NT2/D1 (cell line): ENCODE measurements at regions not wholly inside any gene's neighbourhood (a gene's known extent, or its start where the extent isn't known, plus 50 kb on each side); places are given as distances from the start of the nearest gene placed in this dataset.
"Not testable (repeated sequence)": the region's sequence is repeated elsewhere in the genome, so short reads cannot be mapped to it uniquely, and the experiment has no call there.

Experiments
- DNase-seq: peaks from one replicate; pipeline ENCODE4 v3.0.0-alpha.2; 2011; ENCODE audit warnings: low read depth, low spot score
- H3K27me3 ChIP-seq: 2 replicates; pipeline ENCODE4 v1.6.0; 2011; ENCODE audit warnings: mild to moderate bottlenecking; ENCODE audit not compliant: insufficient read length, insufficient read depth
- H3K36me3 ChIP-seq: 2 replicates; pipeline ENCODE4 v1.6.1; 2011; ENCODE audit warnings: mild to moderate bottlenecking, low read length, mixed read lengths; ENCODE audit not compliant: insufficient read depth, insufficient read length
- H3K4me1 ChIP-seq: 2 replicates; pipeline ENCODE4 v1.5.1; 2011; ENCODE audit not compliant: insufficient read depth, insufficient read length
- H3K4me3 ChIP-seq: 2 replicates; pipeline ENCODE4 v1.5.1; 2011; ENCODE audit warnings: low read depth; ENCODE audit not compliant: insufficient read length
- H3K9ac ChIP-seq: 2 replicates; pipeline ENCODE4 v1.6.0; 2011; ENCODE audit warnings: low read depth; ENCODE audit not compliant: insufficient read length
- H3K9me3 ChIP-seq: 2 replicates; pipeline ENCODE4 v1.5.1; 2011; ENCODE audit warnings: mild to moderate bottlenecking, low read length; ENCODE audit not compliant: insufficient read depth
- SUZ12 ChIP-seq: IDR thresholded peaks from 2 replicates; pipeline ENCODE4 v1.6.1; 2011; ENCODE audit not compliant: insufficient read length, insufficient read depth; ENCODE audit errors: extremely low read depth
- YY1 ChIP-seq: IDR thresholded peaks from 2 replicates; pipeline ENCODE4 v1.6.1; 2011; ENCODE audit not compliant: insufficient read length, insufficient read depth
- ZNF274 ChIP-seq: IDR thresholded peaks from 2 replicates; pipeline ENCODE4 v1.6.1; 2011; ENCODE audit warnings: mild to moderate bottlenecking, low read depth, low read length

DNA sequence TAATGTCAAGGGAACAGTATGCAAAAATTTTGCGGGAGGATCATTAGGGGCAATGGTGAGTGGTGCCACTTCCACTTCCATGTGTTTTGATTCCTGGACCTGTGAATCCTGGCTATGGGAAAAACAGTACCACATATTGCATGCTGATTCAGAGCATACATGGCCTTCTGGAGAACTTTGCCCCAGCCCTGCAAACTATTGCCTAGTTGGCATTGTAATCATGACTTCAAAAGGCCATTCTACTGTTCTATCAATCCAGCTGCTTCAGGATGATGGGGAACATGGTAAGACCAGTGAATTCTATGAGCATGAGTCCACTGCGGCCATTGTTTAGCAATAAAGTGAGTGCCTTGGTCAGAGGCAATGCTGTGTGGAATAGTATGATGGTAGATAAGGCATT is 75.3 kb upstream of the ZC3H15 start:
- H3K4me3 ChIP-seq, result no peak overlapping the region
- no peaks in the 10 kb centered on the region for H3K9me3 ChIP-seq
- no peaks in the 10 kb centered on the region for H3K27me3 ChIP-seq
- TF ChIP-seq SUZ12 (no peak), ZNF274 (no peak), YY1 (no peak)
- DNase-seq, result no peak
- no peak overlapping the region for H3K9ac ChIP-seq
- no peaks in the 10 kb centered on the region for H3K36me3 ChIP-seq
- H3K4me1 ChIP-seq, result no peaks in the 10 kb centered on the region

DNA sequence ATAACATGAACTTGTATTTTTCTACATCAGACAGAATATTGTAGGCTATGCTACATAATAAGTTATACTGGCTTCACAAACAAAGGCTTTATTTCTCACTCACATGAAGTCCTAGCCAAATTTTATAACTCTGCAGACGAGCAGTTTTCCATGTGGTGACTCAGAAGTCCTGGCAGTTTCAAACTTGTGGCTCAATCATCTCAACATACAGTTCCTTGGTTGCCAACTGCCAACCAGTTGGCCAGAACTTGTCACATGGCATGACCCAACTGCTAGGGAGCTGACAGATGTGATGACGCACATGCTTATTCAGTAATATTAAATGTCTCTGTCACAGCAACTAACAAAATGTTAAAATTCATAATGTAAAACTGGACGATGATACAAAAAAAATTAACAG is 63.8 kb upstream of the ZC3H15 start:
- Histone ChIP-seq H3K9ac (no peak overlapping the region), H3K27me3 (no peaks in the 10 kb centered on the region), H3K36me3 (no peaks in the 10 kb centered on the region), H3K9me3 (no peaks in the 10 kb centered on the region), H3K4me1 (no peaks in the 10 kb centered on the region), H3K4me3 (no peak overlapping the region)
- no peak for DNase-seq
- TF ChIP-seq ZNF274, result no peak
- TF ChIP-seq YY1, result no peak
- no peak for TF ChIP-seq SUZ12

DNA sequence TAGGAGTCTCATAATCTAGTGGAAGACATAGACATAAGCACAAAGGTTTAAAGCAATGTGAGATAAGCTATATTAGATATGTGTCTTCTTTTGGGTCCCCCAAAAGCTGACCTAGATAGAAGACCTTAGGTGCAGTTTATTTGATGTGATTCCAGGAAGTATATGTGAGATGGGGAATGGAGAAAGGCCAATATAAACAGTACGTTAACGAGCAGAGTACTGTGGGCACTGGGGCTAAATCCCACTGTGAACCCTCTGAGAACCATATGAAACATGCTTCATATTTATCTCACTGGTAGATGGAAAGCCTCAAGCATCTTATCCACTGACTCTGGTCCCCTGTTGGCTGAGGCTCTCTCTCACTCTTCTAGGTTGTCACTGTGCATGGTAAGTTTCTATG is 62.6 kb upstream of the ZC3H15 start:
- H3K4me1 ChIP-seq, result no peaks in the 10 kb centered on the region
- H3K9ac ChIP-seq, result no peak overlapping the region
- no peak overlapping the region for H3K4me3 ChIP-seq
- H3K36me3 ChIP-seq, result no peaks in the 10 kb centered on the region
- H3K27me3 ChIP-seq, result no peaks in the 10 kb centered on the region
- H3K9me3 ChIP-seq, result no peaks in the 10 kb centered on the region
- TF ChIP-seq YY1 (no peak), ZNF274 (no peak)
- no peak for DNase-seq

DNA sequence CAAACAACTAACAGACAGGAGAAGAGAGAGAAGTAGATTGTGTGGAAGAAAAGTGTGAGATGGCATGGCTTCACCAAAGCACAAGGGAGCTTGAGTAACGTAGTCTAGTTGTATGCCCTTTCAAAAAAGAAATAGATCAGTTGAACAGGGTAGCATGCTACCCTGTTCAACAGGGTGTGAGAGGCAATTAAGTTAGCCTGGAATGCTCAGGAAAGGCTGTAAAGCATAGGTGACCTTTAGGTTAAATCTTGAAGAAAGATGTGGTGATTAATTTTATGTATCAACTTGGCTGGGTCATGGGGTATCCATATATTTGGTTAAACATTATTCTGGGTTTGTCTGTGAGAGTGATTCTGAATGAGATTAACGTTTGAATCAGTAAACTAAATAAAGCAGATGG is 61.8 kb upstream of the ZC3H15 start:
- H3K4me1 ChIP-seq, result no peaks in the 10 kb centered on the region
- no peaks in the 10 kb centered on the region for H3K9me3 ChIP-seq
- DNase-seq, result no peak
- no peaks in the 10 kb centered on the region for H3K27me3 ChIP-seq
- H3K4me3 ChIP-seq, result no peak overlapping the region
- no peak overlapping the region for H3K9ac ChIP-seq
- TF ChIP-seq YY1, result no peak
- TF ChIP-seq SUZ12, result no peak
- no peak for TF ChIP-seq ZNF274
- H3K36me3 ChIP-seq, result no peaks in the 10 kb centered on the region

DNA sequence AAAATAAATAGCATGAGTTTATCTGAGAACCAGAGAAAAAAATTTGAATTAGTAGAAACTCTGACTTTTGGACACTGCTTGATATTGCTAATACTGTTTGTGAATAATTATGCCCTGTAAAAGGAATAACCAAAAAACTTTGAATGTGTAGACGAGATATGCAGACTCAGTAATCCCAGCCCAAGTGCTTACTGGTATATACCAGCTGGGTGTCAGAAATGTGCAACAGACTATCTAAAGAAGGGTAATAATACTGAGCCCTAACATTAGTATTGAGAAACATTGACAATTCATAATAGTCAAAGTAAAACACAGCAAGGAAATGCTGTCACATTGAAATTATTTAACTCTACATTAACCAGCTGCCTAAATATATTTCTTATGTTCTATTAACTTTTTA is 60.5 kb upstream of the ZC3H15 start:
- H3K9me3 ChIP-seq, result no peaks in the 10 kb centered on the region
- no peaks in the 10 kb centered on the region for H3K27me3 ChIP-seq
- no peak for DNase-seq
- H3K4me3 ChIP-seq, result no peak overlapping the region
- TF ChIP-seq ZNF274 (no peak), YY1 (no peak), SUZ12 (no peak)
- no peak overlapping the region for H3K9ac ChIP-seq
- no peaks in the 10 kb centered on the region for H3K36me3 ChIP-seq
- H3K4me1 ChIP-seq, result no peaks in the 10 kb centered on the region

DNA sequence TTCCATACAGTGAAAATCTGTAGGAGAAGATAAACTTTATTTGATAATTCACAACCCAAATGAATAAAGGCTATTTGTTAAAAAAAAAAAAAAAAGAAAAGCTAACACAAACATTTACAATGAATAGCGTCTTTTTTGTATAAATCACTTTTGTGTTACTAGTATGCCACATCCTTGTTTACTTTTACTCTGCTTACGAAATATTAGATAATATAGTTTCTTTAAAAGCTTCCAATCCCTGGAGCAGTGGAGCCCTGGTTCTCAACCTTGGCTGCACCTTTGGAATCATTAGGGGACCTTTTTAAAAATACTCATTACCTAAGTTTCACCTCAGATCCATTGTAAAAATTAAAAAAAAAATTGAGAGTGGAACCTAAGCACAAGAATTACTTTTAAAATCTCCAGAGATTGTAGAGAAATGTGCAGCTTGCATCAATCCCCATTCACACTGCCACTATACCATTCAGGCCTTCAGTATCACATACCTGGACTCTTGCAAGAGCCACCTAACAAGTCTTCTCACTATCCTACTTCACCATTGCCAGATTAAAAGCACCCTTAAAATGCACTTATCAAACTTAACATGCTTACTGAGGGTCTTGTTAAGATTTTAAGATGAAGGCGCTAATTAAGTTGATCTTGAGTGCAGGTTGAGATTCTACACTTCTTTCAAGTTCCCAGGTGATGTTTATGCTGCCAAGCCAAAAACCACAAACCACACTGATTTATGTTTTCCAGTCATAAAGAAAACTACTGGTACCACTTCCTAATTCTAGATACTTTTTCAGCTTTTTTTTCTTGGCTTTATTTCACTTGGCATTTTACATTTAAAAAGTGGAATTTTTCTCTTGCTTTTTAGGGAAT is 59.7 kb upstream of the ZC3H15 start:
- Histone ChIP-seq H3K36me3 (no peaks in the 10 kb centered on the region), H3K9ac (no peak overlapping the region), H3K9me3 (no peaks in the 10 kb centered on the region), H3K4me3 (no peak overlapping the region), H3K27me3 (no peaks in the 10 kb centered on the region), H3K4me1 (no peaks in the 10 kb centered on the region)
- TF ChIP-seq YY1, result no peak
- no peak for TF ChIP-seq ZNF274
- no peak for TF ChIP-seq SUZ12
- no peak for DNase-seq

DNA sequence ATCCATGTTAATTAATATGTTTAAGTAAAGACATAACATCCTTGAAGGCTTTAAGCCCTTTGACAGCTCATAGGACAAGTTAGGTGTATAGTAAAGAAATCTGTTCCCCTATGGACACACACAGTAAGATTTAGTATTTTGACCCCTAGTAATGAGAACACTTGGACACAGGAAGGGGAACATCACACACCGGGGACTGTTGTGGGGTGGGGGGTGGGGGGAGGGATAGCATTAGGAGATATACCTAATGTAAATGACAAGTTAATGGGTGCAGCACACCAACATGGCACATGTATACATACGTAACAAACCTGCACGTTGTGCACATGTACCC is 59.1 kb upstream of the ZC3H15 start:
- not testable (repeated sequence) for DNase-seq, H3K4me1 ChIP-seq, H3K9me3 ChIP-seq, H3K27me3 ChIP-seq, H3K36me3 ChIP-seq, H3K9ac ChIP-seq, H3K4me3 ChIP-seq

DNA sequence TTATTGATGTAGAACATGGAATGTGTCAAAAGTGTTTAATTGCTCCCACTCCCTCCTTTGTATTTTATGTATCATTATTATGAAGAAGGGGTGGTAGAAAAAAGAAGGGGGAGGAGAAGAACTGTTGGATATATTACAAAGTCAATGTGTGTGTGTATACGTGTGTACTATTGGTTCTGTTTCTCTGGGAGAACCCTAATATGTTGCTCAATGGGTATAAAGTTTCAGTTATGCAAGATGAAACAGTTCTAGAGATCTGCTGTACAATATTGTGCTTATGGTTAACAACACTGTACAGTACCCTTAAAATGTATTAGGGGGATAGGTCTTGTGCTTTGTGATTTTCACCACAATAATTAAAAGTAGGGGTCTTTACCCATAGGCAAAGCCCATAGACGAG is 58.1 kb upstream of the ZC3H15 start:
- H3K4me3 ChIP-seq, result no peak overlapping the region
- TF ChIP-seq ZNF274 (no peak), YY1 (no peak), SUZ12 (no peak)
- H3K9ac ChIP-seq, result no peak overlapping the region
- H3K27me3 ChIP-seq, result no peaks in the 10 kb centered on the region
- no peaks in the 10 kb centered on the region for H3K4me1 ChIP-seq
- no peaks in the 10 kb centered on the region for H3K36me3 ChIP-seq
- H3K9me3 ChIP-seq, result no peaks in the 10 kb centered on the region
- DNase-seq, result no peak
